HFFc6 (cell line): ENCODE measurements at regions not wholly inside any gene's neighbourhood (a gene's known extent, or its start where the extent isn't known, plus 50 kb on each side); places are given as distances from the start of the nearest gene placed in this dataset.

Source experiments
- DNase-seq: peaks from one replicate; pipeline ENCODE4 v3.0.0-alpha.2; 2018
- H3K27ac Mint-ChIP-seq: 2 replicates; pipeline ENCODE4 v1.8.0; 2020; ENCODE audit warnings: mild to moderate bottlenecking, mixed read lengths
- H3K27me3 Mint-ChIP-seq: 2 replicates; pipeline ENCODE4 v1.8.0; 2021; ENCODE audit warnings: mild to moderate bottlenecking, moderate library complexity, mixed read lengths; ENCODE audit not compliant: insufficient read depth
- H3K36me3 Mint-ChIP-seq: 2 replicates; pipeline ENCODE4 v1.8.0; 2021; ENCODE audit warnings: low read depth, mixed read lengths
- H3K4me1 Mint-ChIP-seq: 2 replicates; pipeline ENCODE4 v1.8.0; 2020; ENCODE audit warnings: low read depth, mixed read lengths
- H3K4me3 Mint-ChIP-seq: 2 replicates; pipeline ENCODE4 v1.8.0; 2020; ENCODE audit warnings: mild to moderate bottlenecking, moderate library complexity, mixed read lengths
- H3K9me3 Mint-ChIP-seq: 2 replicates; pipeline ENCODE4 v1.8.0; 2020; ENCODE audit warnings: mild to moderate bottlenecking, mixed read lengths
- TF ChIP-seq, protein P1 (sequence below): fragments of 200-600 bp; sonication (generic); IDR thresholded peaks from 2 replicates; pipeline ENCODE4 v1.5.0; 2021; ENCODE audit warnings: antibody characterized with exemption, mild to moderate bottlenecking

GRCh38 chr2:192467953-192468660 is 273.4 kb upstream of the TMEFF2 start:
- Mint-ChIP-seq H3K4me3 (no peak overlapping the region), H3K9me3 (peaks cover 23% of the 10 kb centered on the region), H3K27me3 (no peaks in the 10 kb centered on the region), H3K4me1 (no peaks in the 10 kb centered on the region), H3K36me3 (no peaks in the 10 kb centered on the region), H3K27ac (no peak overlapping the region)
- DNase-seq: no peak
- TF ChIP-seq, protein P1, sequence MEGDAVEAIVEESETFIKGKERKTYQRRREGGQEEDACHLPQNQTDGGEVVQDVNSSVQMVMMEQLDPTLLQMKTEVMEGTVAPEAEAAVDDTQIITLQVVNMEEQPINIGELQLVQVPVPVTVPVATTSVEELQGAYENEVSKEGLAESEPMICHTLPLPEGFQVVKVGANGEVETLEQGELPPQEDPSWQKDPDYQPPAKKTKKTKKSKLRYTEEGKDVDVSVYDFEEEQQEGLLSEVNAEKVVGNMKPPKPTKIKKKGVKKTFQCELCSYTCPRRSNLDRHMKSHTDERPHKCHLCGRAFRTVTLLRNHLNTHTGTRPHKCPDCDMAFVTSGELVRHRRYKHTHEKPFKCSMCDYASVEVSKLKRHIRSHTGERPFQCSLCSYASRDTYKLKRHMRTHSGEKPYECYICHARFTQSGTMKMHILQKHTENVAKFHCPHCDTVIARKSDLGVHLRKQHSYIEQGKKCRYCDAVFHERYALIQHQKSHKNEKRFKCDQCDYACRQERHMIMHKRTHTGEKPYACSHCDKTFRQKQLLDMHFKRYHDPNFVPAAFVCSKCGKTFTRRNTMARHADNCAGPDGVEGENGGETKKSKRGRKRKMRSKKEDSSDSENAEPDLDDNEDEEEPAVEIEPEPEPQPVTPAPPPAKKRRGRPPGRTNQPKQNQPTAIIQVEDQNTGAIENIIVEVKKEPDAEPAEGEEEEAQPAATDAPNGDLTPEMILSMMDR: no peak

DNA sequence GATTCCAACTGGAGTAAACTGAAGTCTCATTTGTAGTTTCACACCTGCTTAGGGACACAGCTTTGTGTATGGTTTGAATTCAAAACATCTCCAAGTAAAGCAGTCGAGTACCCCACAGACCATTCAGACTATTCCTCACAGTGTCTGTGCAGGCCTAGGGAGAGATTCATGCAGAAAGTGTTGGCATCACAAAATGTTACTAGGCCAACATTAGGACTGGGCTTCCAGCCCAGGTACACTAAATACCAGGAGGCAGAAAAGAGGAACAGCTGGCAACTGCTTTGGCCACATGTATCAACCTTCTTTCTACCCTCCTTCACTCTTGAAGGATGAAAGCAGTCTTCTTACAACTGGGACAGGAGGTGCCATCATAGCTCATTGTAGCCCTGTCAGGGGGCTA is 270.4 kb upstream of the TMEFF2 start:
- Mint-ChIP-seq H3K36me3 (no peaks in the 10 kb centered on the region), H3K9me3 (peaks cover 19% of the 10 kb centered on the region), H3K4me1 (no peaks in the 10 kb centered on the region), H3K27ac (no peak overlapping the region), H3K4me3 (no peak overlapping the region), H3K27me3 (no peaks in the 10 kb centered on the region)
- TF ChIP-seq, protein P1: no peak
- DNase-seq: no peak

- TF ChIP-seq, protein P1: no peak
- Mint-ChIP-seq H3K36me3 (no peaks in the 10 kb centered on the region), H3K9me3 (peaks cover 17% of the 10 kb centered on the region), H3K27ac (no peak overlapping the region), H3K4me3 (no peak overlapping the region), H3K27me3 (no peaks in the 10 kb centered on the region), H3K4me1 (no peaks in the 10 kb centered on the region)
- DNase-seq: no peak
Observed at GRCh38 chr2:192459422-192459821, 264.7 kb upstream of the TMEFF2 start.

- TF ChIP-seq, protein P1: no peak
- H3K27ac Mint-ChIP-seq: no peak overlapping the region
- no peaks in the 10 kb centered on the region for H3K27me3 Mint-ChIP-seq
- H3K4me3 Mint-ChIP-seq: no peak overlapping the region
- H3K9me3 Mint-ChIP-seq: peaks cover 26% of the 10 kb centered on the region
- DNase-seq: no peak
- H3K36me3 Mint-ChIP-seq: no peaks in the 10 kb centered on the region
- H3K4me1 Mint-ChIP-seq: no peaks in the 10 kb centered on the region
Observed at GRCh38 chr2:192448881-192449280, 254.1 kb upstream of the TMEFF2 start.

- peaks cover 2% of the 10 kb centered on the region; the same call in 1 of the 2 replicates for H3K27me3 Mint-ChIP-seq
- H3K4me3 Mint-ChIP-seq: no peak overlapping the region
- H3K36me3 Mint-ChIP-seq: no peaks in the 10 kb centered on the region
- no peak overlapping the region for H3K27ac Mint-ChIP-seq
- no peak for DNase-seq
- no peaks in the 10 kb centered on the region for H3K4me1 Mint-ChIP-seq
- peaks cover 8% of the 10 kb centered on the region for H3K9me3 Mint-ChIP-seq
- TF ChIP-seq, protein P1: no peak
Observed at GRCh38 chr2:192444286-192444838, 249.6 kb upstream of the TMEFF2 start.
